GM18507 (cell line): ENCODE measurements at regions not wholly inside any gene's neighbourhood (a gene's known extent, or its start where the extent isn't known, plus 50 kb on each side); places are given as distances from the start of the nearest gene placed in this dataset.

Experiments used
- DNase-seq: peaks from one replicate; pipeline ENCODE4 v3.0.0; 2011; ENCODE audit warnings: low read depth; ENCODE audit not compliant: insufficient read length; ENCODE audit errors: extremely low spot score
- FAIRE-seq: peaks from 2 replicates; lab custom pipeline; 2011; peaks lifted over from hg19 to GRCh38; lab: Jason Lieb, UNC

DNA sequence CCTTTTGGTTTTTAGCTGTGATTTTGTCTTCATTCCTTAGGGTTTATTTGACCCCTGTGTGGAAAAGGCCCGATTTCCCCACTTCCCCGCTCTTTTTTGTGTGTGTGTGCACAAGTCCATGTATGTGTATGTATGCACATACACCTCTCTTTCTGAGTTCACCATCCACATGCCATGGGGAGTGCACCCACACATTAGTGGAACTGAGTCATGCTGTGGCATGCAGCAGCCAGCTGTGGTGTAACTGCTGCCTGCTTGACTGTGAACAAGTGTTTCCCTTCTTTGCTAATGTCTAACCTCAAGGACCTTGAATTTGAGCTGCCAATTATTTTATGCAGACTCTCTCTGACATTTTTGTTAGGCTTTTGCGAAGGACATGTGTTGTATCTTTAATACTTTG is 434.9 kb upstream of the TPM1 start:
- DNase-seq (no peak), FAIRE-seq (no peak)

GRCh38 chr15:62608369-62608768 is 434.2 kb upstream of the TPM1 start:
- no peak for FAIRE-seq
- no peak for DNase-seq

- FAIRE-seq: no peak
- no peak for DNase-seq
Measured at GRCh38 chr15:62610265-62610869, 432.2 kb upstream of the TPM1 start.

GRCh38 chr15:62611002-62611401 is 431.5 kb upstream of the TPM1 start:
- DNase-seq (no peak), FAIRE-seq (no peak)

DNA sequence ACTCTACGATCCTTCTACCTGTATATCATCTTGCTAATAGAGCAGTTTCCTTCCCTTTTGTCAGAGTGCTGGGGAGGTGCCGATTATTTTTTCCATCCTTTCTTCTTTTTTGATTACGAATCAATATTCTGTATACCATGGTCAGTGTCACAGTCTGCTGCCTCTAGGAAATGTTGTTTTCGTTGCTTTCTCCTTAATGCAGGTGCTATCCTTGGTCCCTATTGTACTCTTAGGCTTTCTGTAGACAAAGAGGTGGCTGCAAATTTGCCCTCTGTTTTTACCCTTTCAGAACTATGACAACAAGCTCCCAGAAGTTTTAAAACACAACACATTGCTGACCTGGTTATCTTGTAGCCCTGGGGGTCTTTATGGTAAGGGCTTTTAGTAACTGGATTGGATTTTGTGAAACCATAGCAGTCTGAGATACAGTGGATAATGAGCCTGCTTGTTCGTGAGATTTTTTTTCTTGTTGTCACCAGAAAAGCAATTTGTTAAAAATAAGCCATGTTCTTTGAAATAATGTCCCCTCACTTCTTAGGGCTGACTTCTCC is 430.3 kb upstream of the TPM1 start:
- no peak for DNase-seq
- FAIRE-seq: no peak

GRCh38 chr15:62612771-62613170 is 429.8 kb upstream of the TPM1 start:
- DNase-seq (no peak), FAIRE-seq (no peak)

DNA sequence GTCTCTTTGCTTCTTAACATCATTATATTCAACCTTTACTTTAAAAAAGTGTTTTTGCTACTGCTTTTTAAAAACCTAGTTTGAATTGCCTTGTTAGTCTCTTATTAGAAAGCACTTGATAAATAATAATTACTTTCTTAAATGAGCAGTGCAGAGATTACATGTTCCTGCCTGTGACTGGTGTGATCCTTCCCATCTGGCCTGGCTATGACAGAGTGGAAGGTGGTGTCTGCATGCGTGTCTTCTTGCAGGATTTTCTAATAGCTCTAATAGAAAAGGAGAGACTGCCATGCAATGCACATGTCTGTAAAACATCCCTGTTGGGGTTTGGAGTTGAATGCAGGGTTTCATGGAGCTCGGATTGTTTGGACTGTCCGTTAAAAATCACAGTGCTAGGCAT is 425.8 kb upstream of the TPM1 start:
- no peak for DNase-seq
- FAIRE-seq: no peak

DNA sequence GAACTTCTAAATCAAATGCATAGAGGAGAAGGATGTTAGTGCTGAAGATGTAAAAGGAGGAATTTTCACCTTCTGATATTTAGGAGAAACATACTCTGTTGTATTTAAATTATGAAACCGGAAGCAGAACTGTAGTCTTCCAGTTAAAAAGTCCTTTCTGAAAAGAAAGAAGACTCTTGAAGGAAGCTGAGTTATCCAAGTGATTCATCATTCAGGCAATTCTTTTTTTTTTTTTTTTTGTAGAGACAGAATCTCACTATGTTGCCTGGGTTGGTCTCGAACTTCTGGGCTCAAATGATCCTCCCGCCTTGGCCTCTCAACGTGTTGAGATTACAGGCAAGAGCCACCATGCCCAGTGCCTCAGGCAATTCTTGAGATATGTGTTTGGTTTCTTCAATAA is 424.8 kb upstream of the TPM1 start:
- FAIRE-seq: no peak
- no peak for DNase-seq

GRCh38 chr15:62618432-62618831 is 424.1 kb upstream of the TPM1 start:
- DNase-seq (no peak), FAIRE-seq (no peak)

GRCh38 chr15:62618846-62619504 is 423.6 kb upstream of the TPM1 start:
- no peak for DNase-seq
- FAIRE-seq: no peak

DNA sequence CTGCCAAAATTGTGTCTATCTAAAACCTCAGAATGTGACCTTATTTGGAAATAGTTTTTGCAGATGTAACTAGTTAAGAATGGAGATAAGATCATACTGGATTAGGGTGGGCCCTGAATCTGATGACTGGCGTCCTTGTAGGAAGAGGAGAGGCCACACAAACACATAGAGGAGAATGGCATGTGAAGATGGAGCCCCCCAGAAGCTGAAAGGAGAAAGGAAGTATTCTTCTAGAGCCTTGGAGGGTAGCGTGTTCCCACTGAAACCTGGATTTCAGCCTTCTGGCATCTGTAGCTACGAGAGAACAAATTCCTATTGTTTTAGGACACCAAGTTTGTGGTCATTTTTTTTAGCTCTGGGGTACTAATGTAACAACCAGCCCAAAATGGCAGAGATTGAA is 423.0 kb upstream of the TPM1 start:
- DNase-seq: no peak
- FAIRE-seq: no peak

GRCh38 chr15:62622775-62623174 is 419.8 kb upstream of the TPM1 start:
- no peak for DNase-seq
- FAIRE-seq: no peak

- DNase-seq (no peak), FAIRE-seq (peak; percentile 29)
Measured at GRCh38 chr15:62624547-62625378, 417.8 kb upstream of the TPM1 start.

- FAIRE-seq (no peak), DNase-seq (no peak)
Measured at GRCh38 chr15:62625429-62626033, 417.0 kb upstream of the TPM1 start.

GRCh38 chr15:62626903-62627302 is 415.6 kb upstream of the TPM1 start:
- no peak for DNase-seq
- no peak for FAIRE-seq

GRCh38 chr15:62631076-62631724 is 411.3 kb upstream of the TPM1 start:
- DNase-seq: no peak
- FAIRE-seq: no peak

DNA sequence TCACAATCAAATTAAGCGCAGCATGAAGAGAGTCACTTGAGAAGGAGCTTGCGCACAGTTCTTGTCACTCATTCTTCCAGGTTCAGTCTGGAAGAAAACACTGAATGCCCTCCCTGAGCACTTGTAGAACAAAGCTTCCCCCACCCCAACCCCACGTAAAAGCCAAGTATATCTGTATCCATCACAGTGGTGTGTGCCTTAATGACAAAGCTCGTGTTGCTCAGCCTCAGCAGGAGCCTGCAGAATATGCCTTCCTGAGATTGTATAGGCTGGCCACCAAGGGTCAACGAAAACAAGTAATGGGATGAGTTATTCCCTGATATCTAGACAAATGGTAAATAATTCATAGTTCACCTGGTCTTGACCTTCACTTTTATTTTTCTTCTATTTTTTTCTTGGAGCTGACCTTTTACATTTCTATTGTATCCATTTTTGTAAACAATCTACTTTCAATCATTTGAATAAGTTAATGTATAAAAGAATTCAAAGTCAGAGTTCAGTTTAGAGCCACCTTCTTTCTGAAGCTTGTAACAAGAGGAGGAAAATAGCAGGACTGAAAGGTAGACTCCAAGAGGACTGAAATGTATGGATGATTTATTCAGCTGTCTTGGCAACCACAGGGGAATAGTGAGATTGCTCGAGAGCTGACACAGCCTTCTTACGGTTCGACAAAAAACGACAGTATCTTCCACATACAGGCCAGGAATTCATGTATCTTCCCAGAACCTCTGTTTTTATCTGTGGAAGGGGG is 405.5 kb upstream of the TPM1 start:
- FAIRE-seq (no peak), DNase-seq (no peak)

- DNase-seq: no peak
- FAIRE-seq: no peak
Measured at GRCh38 chr15:62637574-62637897, 405.0 kb upstream of the TPM1 start.

DNA sequence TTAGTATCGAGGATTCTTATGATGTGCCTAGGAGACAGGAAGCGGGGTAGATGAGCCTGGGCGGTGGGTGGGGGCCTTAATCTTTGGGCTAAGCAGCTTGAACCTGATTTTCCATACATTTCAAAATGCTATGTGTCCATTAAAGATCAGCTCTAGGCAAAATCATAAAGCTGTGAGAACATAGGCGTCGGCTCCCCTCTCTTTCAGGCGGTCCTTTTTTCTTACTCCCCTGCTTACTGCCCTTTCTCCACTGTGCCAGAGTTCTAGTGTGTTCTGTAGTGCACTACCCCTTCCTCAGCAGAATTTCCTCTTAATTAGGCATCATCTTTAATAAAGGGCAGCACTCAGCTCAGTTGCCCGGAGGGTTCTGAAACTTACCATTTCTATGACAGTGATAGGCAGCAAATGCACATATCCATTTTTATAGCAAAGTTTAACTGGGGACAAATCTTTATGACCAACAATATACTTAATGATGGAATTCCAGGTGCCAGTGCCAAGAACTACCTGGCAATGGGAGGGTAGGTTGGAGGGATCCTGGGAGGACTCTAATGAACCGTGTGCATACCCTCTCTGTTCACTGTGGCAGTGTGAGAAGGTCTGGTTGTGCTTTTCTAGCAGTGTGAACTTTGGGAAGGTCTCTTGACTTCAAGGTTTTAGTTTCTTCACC is 404.5 kb upstream of the TPM1 start:
- DNase-seq (no peak), FAIRE-seq (no peak)
